Osteocyte (in vitro differentiated cells): ENCODE measurements at regions not wholly inside any gene's neighbourhood (a gene's known extent, or its start where the extent isn't known, plus 50 kb on each side); places are given as distances from the start of the nearest gene placed in this dataset.

Experiments used
- DNase-seq: peaks from one replicate; pipeline ENCODE4 v3.0.0; 2021; ENCODE audit warnings: mixed read lengths; ENCODE audit not compliant: unreplicated experiment; ENCODE audit errors: extremely low spot score
- H3K27ac Mint-ChIP-seq: one replicate; pipeline ENCODE4 v1.8.0; 2021; ENCODE audit warnings: mild to moderate bottlenecking, mixed read lengths; ENCODE audit not compliant: unreplicated experiment
- H3K27me3 Mint-ChIP-seq: one replicate; pipeline ENCODE4 v1.8.0; 2021; ENCODE audit warnings: mixed read lengths; ENCODE audit not compliant: unreplicated experiment
- H3K36me3 Mint-ChIP-seq: one replicate; pipeline ENCODE4 v1.8.0; 2021; ENCODE audit warnings: mixed read lengths; ENCODE audit not compliant: unreplicated experiment
- H3K4me1 Mint-ChIP-seq: one replicate; pipeline ENCODE4 v1.8.0; 2021; ENCODE audit warnings: mixed read lengths; ENCODE audit not compliant: unreplicated experiment
- H3K4me3 Mint-ChIP-seq: one replicate; pipeline ENCODE4 v1.8.0; 2021; ENCODE audit warnings: mild to moderate bottlenecking, moderate library complexity, mixed read lengths; ENCODE audit not compliant: unreplicated experiment
- H3K9me3 Mint-ChIP-seq: one replicate; pipeline ENCODE4 v1.8.0; 2021; ENCODE audit warnings: mixed read lengths; ENCODE audit not compliant: unreplicated experiment
- TF ChIP-seq, protein P1 (sequence below): fragments of 200-600 bp; sonication (generic); IDR thresholded peaks from 2 replicates; pipeline ENCODE4 v1.5.0; 2021; ENCODE audit warnings: antibody characterized with exemption, mild to moderate bottlenecking, moderate library complexity

DNA sequence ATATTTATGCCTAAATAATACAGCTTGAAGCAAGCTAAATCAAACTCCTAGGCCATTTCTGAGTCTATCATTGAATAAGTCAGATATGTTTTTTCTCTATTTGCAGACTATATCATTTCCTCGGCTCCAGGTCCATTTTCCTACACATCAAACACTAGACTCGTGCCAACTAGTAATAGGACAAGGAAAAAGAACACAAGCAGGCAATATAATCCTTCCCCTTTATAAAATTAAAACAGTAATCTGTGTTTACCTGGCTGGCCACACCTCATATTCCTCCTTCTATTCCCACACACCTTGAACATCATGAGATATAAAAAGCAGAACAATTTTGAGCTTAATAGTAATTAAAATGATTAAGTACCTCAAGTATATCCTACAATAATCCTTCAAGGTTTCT is 325.7 kb downstream of the TFEC start:
- H3K4me3 Mint-ChIP-seq, result no peak overlapping the region
- no peak for DNase-seq
- H3K9me3 Mint-ChIP-seq, result no peaks in the 10 kb centered on the region
- H3K27ac Mint-ChIP-seq, result no peak overlapping the region
- H3K36me3 Mint-ChIP-seq, result no peaks in the 10 kb centered on the region
- no peaks in the 10 kb centered on the region for H3K4me1 Mint-ChIP-seq
- TF ChIP-seq, protein P1, sequence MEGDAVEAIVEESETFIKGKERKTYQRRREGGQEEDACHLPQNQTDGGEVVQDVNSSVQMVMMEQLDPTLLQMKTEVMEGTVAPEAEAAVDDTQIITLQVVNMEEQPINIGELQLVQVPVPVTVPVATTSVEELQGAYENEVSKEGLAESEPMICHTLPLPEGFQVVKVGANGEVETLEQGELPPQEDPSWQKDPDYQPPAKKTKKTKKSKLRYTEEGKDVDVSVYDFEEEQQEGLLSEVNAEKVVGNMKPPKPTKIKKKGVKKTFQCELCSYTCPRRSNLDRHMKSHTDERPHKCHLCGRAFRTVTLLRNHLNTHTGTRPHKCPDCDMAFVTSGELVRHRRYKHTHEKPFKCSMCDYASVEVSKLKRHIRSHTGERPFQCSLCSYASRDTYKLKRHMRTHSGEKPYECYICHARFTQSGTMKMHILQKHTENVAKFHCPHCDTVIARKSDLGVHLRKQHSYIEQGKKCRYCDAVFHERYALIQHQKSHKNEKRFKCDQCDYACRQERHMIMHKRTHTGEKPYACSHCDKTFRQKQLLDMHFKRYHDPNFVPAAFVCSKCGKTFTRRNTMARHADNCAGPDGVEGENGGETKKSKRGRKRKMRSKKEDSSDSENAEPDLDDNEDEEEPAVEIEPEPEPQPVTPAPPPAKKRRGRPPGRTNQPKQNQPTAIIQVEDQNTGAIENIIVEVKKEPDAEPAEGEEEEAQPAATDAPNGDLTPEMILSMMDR, result no peak
- H3K27me3 Mint-ChIP-seq, result no peaks in the 10 kb centered on the region

DNA sequence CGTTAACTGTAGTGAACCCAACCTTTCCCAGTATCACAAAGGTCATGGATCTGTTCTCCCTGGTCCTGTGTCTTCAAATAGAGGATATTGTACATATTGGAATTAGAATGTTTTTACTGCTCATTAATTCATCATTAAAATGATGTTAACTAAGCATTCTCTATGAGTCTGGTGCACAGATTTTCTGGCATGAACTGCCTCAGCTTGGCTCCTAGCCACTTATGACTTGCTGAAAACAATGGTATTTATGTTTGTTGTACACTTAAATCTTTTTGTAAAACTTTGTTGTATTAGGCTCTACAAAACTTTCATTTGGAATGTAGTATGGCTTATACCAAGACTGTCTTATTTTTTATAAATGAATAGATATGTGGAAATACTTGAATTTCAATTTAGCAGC is 329.4 kb downstream of the TFEC start:
- no peaks in the 10 kb centered on the region for H3K27me3 Mint-ChIP-seq
- H3K27ac Mint-ChIP-seq, result no peak overlapping the region
- H3K9me3 Mint-ChIP-seq, result no peaks in the 10 kb centered on the region
- DNase-seq, result no peak
- no peaks in the 10 kb centered on the region for H3K36me3 Mint-ChIP-seq
- H3K4me3 Mint-ChIP-seq, result no peak overlapping the region
- TF ChIP-seq, protein P1, result no peak
- no peaks in the 10 kb centered on the region for H3K4me1 Mint-ChIP-seq

DNA sequence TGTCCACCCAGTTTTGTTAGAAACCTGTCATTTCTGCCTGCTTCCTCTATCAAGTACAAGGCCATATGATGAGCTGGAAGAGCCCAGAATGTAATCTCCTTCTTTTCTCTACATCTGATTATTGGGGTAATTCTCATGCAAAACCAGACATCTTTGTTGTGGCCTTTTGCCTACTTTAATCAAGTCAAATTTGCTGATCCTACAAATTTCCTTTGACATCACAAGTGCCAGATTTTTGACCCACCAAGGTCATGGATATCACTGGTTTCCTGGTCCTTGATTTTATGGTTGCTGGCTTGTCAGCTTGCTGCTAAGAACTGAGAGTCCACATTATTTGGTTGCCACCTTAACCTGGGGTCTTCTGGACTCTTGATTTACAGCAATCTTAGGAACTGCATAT is 336.1 kb downstream of the TFEC start:
- no peaks in the 10 kb centered on the region for H3K27me3 Mint-ChIP-seq
- H3K36me3 Mint-ChIP-seq, result no peaks in the 10 kb centered on the region
- no peak for DNase-seq
- H3K27ac Mint-ChIP-seq, result no peak overlapping the region
- TF ChIP-seq, protein P1, result no peak
- no peaks in the 10 kb centered on the region for H3K9me3 Mint-ChIP-seq
- H3K4me3 Mint-ChIP-seq, result no peak overlapping the region
- H3K4me1 Mint-ChIP-seq, result no peaks in the 10 kb centered on the region

DNA sequence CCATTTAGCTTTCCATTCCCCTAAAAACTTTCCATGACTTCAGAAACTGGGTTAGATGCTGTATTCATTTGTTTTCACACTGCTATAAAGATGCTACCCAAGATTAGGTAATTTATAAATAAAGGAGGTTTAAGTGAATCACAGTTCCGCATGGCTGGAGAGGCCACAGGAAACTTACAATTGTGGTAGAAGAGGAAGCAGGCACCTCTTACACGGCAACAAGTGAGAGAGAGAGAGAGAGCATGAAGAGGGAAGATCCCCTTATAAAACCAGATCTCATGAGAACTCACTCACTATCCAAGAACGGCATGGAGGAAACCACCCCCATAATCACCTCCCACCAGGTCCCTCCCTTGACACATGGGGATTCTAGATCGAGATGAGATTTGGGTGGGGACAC is 336.8 kb downstream of the TFEC start:
- TF ChIP-seq, protein P1, result no peak
- no peak for DNase-seq
- Mint-ChIP-seq H3K4me3 (no peak overlapping the region), H3K4me1 (peaks cover 1% of the 10 kb centered on the region), H3K36me3 (no peaks in the 10 kb centered on the region), H3K9me3 (no peaks in the 10 kb centered on the region), H3K27me3 (no peaks in the 10 kb centered on the region), H3K27ac (no peak overlapping the region)

DNA sequence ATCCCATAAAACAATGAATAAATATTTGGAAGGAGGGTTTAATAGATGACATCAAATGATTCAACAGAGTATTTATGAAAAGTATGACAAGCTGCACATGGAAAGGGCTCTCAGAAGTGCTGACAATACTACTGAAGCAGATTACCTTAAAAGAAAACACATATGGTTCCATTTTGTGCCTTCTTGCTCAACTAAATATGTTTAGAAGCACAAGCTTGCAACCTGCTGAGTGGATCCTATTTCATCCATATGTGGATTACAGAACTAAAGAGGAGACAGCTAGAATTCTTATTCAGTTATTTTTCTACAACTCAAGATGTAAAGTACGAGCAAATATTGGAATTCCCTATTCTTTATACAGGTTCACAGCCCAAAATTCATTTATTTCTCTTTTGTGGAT is 340.6 kb downstream of the TFEC start:
- DNase-seq, result no peak
- Mint-ChIP-seq H3K4me1 (peaks cover 1% of the 10 kb centered on the region), H3K9me3 (no peaks in the 10 kb centered on the region), H3K36me3 (no peaks in the 10 kb centered on the region), H3K4me3 (no peak overlapping the region), H3K27ac (no peak overlapping the region), H3K27me3 (no peaks in the 10 kb centered on the region)
- TF ChIP-seq, protein P1, result no peak
